ENCODE measurements at regions not wholly inside any gene's neighbourhood (a gene's known extent, or its start where the extent isn't known, plus 50 kb on each side); places are given as distances from the start of the nearest gene placed in this dataset.
"Not testable (repeated sequence)": the region's sequence is repeated elsewhere in the genome, so short reads cannot be mapped to it uniquely, and the experiment has no call there.

DNA sequence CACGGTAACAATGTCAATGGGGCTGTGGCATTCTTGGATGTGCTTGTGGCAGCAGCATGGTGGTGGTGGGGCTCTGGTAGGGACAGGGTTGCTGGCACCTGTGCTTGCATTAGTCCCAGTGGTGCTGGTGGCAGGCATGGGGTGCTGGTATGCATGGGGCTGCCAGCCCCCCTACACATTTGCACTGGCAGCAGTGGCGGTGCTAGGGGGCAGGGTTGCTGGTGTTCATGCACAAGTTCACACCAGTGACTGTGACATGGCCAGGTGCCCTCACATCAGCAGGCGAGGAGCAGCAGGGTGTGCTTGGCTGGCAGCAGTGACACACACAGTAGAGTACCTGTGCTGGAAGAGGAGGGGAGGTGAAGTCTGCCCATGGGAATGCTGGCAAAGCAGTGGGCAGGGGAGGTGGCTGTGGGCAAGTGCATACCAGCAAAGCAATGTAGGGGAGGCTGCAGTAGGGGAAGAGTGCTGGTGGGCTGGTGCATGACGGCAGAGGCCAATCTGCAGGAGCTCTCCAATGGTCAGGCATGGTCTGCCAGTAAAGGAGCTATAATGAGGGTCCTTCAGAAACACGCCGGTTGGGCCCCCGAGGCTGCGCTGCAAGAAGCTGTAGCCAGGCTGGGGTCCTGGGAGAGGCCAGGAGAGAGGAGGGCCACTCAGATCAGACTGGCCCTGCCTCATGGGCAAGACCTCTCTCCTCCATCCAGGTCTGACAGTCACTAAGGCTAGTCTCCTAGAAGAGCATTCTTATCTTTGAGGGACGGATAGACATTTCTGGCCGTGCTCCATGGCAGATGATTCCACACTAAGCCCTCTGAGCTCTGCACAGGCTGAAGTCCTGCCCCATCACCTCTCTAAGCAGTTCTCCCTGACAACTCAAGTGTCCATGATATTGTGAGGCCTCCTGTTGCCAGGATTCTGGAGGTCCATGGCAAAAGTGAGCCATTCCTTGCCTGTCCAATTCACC lies 406.4 kb downstream of the SEMA3D start:
- no peak overlapping the region for H3K27ac ChIP-seq
- TF ChIP-seq, protein P1, sequence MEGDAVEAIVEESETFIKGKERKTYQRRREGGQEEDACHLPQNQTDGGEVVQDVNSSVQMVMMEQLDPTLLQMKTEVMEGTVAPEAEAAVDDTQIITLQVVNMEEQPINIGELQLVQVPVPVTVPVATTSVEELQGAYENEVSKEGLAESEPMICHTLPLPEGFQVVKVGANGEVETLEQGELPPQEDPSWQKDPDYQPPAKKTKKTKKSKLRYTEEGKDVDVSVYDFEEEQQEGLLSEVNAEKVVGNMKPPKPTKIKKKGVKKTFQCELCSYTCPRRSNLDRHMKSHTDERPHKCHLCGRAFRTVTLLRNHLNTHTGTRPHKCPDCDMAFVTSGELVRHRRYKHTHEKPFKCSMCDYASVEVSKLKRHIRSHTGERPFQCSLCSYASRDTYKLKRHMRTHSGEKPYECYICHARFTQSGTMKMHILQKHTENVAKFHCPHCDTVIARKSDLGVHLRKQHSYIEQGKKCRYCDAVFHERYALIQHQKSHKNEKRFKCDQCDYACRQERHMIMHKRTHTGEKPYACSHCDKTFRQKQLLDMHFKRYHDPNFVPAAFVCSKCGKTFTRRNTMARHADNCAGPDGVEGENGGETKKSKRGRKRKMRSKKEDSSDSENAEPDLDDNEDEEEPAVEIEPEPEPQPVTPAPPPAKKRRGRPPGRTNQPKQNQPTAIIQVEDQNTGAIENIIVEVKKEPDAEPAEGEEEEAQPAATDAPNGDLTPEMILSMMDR (conservative IDR thresholded peaks at IDR 0.05): no peak

DNA sequence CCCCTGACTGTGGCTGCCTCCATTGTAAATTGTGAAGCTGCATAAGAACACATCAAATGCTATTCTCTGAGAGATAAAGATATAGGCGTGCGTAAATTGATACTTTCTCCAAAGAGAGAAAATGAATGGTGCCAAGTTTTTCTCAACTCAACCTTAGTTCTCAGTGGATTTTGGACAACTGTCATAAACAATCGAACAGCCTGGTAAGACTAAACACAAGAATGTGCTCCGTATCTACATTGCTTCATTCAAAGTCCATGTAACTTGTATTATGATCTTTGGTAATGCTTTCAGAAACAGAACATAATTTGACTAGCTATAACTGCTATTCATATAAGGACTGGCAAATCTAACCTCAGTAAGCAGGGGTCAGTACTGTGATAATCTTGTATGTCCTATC lies 429.1 kb downstream of the SEMA3D start:
- H3K27ac ChIP-seq: no peak overlapping the region
- TF ChIP-seq, protein P1 (conservative IDR thresholded peaks at IDR 0.05): no peak

DNA sequence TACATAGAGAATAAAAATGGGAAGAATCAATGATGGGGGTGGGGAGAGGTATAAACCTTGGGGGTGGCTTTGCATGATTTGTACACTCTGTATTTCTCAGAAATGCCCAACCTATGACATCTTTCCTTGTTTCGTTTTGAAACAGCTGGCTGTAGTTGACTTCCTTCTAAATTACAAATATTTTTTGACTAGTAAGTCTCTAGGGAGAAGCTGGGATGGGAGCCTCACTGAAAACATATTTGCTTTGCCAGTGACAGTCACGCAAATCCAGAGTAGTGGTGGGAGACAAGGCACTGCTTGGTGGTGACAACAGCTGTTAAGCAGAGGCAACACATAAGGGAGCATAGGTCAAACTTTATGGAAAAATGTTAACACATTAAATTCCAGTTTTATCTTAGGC lies 440.5 kb downstream of the SEMA3D start:
- TF ChIP-seq, protein P1 (conservative IDR thresholded peaks at IDR 0.05): no peak
- H3K27ac ChIP-seq: no peak overlapping the region

DNA sequence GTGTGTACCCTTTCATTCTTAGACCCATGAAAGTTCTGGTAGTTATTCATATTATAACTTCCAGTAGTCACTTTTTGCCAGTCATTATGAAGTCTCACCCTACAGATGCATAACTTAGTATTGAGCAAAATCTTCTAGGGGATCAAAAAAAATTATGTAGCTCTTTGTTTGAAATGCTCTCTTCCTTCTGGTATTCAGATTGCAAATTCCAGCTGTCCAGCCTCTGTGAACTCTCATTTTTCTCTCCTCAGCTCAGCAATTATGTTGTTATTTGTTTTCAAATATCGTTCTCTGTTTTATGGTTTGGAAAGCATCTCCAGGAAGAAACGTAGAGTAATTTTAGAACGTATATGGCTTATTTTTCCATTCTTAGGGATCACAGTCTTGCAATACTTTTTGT lies 442.5 kb downstream of the SEMA3D start:
- H3K27ac ChIP-seq: no peak overlapping the region
- TF ChIP-seq, protein P1 (conservative IDR thresholded peaks at IDR 0.05): no peak

DNA sequence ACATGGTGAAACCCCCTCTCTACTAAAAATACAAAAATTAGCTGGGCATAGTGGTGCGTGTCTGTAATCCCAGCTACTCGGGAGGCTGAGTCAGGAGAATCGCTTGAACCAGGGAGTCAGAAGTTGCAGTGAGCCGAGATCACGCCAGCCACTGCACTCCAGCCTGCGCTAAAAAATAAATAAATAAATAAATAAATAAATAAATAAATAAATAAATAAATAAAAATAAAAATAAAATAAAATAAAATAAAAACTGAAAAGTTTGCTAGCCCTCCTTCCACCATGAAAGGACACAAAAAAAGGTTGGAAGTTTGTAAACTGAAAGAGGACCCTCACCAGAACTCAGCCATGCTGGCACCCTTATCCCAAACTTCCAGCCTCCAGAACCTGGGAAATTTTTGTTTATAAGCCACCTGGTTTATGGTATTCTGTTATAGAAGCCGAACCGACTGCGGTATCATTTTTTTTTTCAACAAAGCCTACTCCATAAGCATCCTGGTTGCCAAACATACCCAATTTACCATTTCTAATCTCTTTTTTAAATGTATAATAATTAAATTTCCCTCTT lies 448.2 kb downstream of the SEMA3D start:
- TF ChIP-seq, protein P1 (conservative IDR thresholded peaks at IDR 0.05): no peak

DNA sequence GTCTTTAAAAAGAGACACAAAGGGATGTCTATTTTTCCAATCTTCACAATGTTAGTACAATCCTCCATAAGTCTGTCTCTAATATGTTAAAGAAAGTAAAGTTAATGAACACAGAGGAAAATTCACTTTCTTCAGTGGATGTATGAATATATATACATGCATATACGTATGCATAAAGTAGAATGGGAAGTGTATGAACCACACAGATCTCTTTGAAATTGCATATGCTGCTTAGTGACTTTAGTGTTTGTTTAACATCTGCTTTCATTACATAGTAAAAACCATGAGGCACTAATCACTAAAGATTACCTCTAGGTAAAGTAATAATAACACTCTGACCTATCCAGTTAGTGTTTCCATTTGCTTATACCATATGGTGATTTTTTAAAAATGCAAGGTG lies 451.2 kb downstream of the SEMA3D start:
- TF ChIP-seq, protein P1 (conservative IDR thresholded peaks at IDR 0.05): no peak

More for the DNA sequence above, 448.2 kb downstream of the SEMA3D start:
- no peak overlapping the region for H3K27ac ChIP-seq

DNA sequence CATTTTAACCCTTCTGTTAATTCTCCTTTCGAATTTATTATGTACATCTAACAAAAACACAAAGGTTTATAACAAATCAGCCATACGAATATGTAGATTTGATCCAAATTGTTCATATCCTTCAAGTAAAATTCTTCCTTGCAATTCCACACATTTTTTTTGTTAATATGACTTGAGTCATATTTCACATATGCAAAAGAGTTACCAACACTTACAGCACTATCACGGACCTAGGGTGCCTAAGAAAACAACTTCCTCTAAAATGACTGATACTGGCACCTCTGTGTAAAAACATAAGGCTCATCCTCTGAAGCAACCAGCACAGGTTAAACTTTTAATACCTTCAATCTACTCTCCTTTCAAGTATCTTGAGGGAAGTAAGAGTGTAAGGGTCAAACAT lies 451.8 kb downstream of the SEMA3D start:
- no peak overlapping the region for H3K27ac ChIP-seq
- TF ChIP-seq, protein P1 (conservative IDR thresholded peaks at IDR 0.05): no peak

More for the DNA sequence above, 451.2 kb downstream of the SEMA3D start:
- H3K27ac ChIP-seq: no peak overlapping the region

DNA sequence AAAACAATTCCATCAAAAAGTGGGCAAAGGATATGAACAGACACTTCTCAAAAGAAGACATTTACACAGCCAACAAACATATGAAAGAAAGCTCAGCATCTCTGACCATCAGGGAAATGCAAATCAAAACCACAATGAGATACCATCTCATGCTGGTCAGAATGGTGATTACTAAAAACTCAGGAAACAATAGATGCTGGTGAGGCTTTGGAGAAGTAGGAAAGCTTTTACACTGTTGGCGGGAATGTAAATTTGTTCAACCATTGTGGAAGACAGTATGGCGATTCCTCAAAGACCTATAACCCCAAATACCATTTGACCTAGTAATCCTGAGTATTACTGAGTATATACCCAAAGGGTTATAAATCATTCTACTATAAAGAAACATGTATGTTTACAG lies 452.9 kb downstream of the SEMA3D start:
- H3K27ac ChIP-seq: not testable (repeated sequence)

DNA sequence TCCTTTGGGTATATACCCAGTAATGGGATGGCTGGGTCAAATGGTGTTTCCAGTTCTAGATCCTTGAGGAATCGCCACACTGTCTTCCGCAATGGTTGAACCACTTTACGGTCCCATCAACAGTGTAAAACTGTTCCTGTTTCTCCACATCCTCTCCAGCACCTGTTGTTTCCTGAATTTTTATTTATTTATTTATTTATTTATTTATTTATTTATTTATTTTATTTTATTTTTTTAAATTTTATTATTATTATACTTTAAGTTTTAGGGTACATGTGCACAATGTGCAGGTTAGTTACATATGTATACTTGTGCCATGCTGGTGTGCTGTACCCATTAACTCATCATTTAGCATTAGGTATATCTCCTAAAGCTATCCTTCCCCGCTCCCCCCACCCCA lies 456.0 kb downstream of the SEMA3D start:
- not testable (repeated sequence) for H3K27ac ChIP-seq
